Upper lobe of left lung (tissue), 6 donors: ENCODE measurements at regions not wholly inside any gene's neighbourhood (a gene's known extent, or its start where the extent isn't known, plus 50 kb on each side); places are given as distances from the start of the nearest gene placed in this dataset.

ENCODE experiments used
- ATAC-seq, 2 donors: fragments of 200-7000 bp; cut with Tn5 transposase; one replicate each; pipeline ENCODE4 v1.9.1; 2022; ENCODE audit warnings: mild to moderate bottlenecking in 2 of 2, moderate library complexity in 2 of 2; ENCODE audit not compliant: low FRiP score in 2 of 2
- DNase-seq, 2 donors: peaks; one replicate each; pipeline ENCODE4 v3.0.0-alpha.2; 2019 to 2020
- H3K27ac ChIP-seq, 4 donors: fragments of 200-600 bp; sonication (generic); one replicate each; pipeline ENCODE4 v1.5.1; 2016 to 2019
- H3K27me3 ChIP-seq, 4 donors: fragments of 200-600 bp; sonication (generic); one replicate each; pipeline ENCODE4 v1.5.1; 2017 to 2019
- H3K36me3 ChIP-seq, 4 donors: fragments of 200-600 bp; sonication (generic); one replicate each; pipeline ENCODE4 v1.5.1; 2016 to 2019
- H3K4me1 ChIP-seq, 4 donors: fragments of 200-600 bp; sonication (generic); one replicate each; pipeline ENCODE4 v1.5.1; 2018 to 2019
- H3K4me3 ChIP-seq, 4 donors: fragments of 200-600 bp; sonication (generic); one replicate each; pipeline ENCODE4 v1.5.1; 2017 to 2019; ENCODE audit warnings: mild to moderate bottlenecking in 2 of 4, moderate library complexity in 1 of 4
- H3K9me3 ChIP-seq, 4 donors: fragments of 200-600 bp; sonication (generic); one replicate each; pipeline ENCODE4 v1.5.1; 2018 to 2019
- EP300 ChIP-seq, 4 donors: sonication (generic); formaldehyde crosslinking; IDR thresholded peaks; one replicate each; pipeline ENCODE4 v1.5.1; 2017; ENCODE audit warnings: antibody characterized with exemption in 4 of 4, control low read depth in 2 of 4
- POLR2A ChIP-seq, 4 donors: fragments of 450-650 bp; IDR thresholded peaks; one replicate each; pipeline ENCODE4 v1.5.1; 2016 to 2017; ENCODE audit warnings: antibody characterized with exemption in 4 of 4, mild to moderate bottlenecking in 2 of 4
- POLR2AphosphoS5 ChIP-seq, 2 donors: sonication (generic); formaldehyde crosslinking; IDR thresholded peaks; one replicate each; pipeline ENCODE4 v1.5.1; 2017; ENCODE audit warnings: antibody characterized with exemption in 2 of 2
- WGBS, 2 donors: methylation state at CpG; one replicate each; pipeline ENCODE4 v1.1.5; 2017 to 2018; 5-methylcytosine and 5-hydroxymethylcytosine counted together
- TF ChIP-seq, protein P1 (sequence below), 6 experiments: fragments of 450-650 bp in 4 of 6; fragments of 200-600 bp in 2 of 6; sonication (generic) in 2 of 6; IDR thresholded peaks; one replicate each; pipeline ENCODE4 v1.5.1; 2016 to 2019; ENCODE audit warnings: antibody characterized with exemption in 6 of 6
- donor health status: DM: no; HTN: no; CAD: no; lungs with moderate emphysema.
- donor health status: DM: no; HTN: yes; CAD: no; lungs with severe emphysema.

GRCh38 chr2:16280081-16280480, 339.7 kb downstream of the MYCN start:
- Histone ChIP-seq H3K27me3 (no peaks in the 10 kb centered on the region), H3K36me3 (no peaks in the 10 kb centered on the region), H3K4me1 (no peaks in the 10 kb centered on the region), H3K9me3 (no peaks in the 10 kb centered on the region), H3K4me3 (no peak overlapping the region), H3K27ac (no peak overlapping the region)
- DNase-seq = no peak
- TF ChIP-seq, protein P1, sequence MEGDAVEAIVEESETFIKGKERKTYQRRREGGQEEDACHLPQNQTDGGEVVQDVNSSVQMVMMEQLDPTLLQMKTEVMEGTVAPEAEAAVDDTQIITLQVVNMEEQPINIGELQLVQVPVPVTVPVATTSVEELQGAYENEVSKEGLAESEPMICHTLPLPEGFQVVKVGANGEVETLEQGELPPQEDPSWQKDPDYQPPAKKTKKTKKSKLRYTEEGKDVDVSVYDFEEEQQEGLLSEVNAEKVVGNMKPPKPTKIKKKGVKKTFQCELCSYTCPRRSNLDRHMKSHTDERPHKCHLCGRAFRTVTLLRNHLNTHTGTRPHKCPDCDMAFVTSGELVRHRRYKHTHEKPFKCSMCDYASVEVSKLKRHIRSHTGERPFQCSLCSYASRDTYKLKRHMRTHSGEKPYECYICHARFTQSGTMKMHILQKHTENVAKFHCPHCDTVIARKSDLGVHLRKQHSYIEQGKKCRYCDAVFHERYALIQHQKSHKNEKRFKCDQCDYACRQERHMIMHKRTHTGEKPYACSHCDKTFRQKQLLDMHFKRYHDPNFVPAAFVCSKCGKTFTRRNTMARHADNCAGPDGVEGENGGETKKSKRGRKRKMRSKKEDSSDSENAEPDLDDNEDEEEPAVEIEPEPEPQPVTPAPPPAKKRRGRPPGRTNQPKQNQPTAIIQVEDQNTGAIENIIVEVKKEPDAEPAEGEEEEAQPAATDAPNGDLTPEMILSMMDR (IDR thresholded peaks at IDR 0.05) = no peak
- TF ChIP-seq POLR2AphosphoS5 (IDR thresholded peaks at IDR 0.05) = no peak
- no peak for TF ChIP-seq POLR2A (IDR thresholded peaks at IDR 0.05)
- TF ChIP-seq EP300 (IDR thresholded peaks at IDR 0.05) = no peak
- ATAC-seq = no peak
- WGBS, 2 donors = 87 to 92% methylated on average over 3 of the region's 3 CpGs

- 93 to 94% methylated on average over 4 of the region's 4 CpGs for whole genome bisulfite sequencing, 2 donors
- DNase-seq = no peak
- ATAC-seq = no peak
- Histone ChIP-seq H3K36me3 (no peaks in the 10 kb centered on the region), H3K4me3 (no peak overlapping the region), H3K9me3 (no peaks in the 10 kb centered on the region), H3K4me1 (no peaks in the 10 kb centered on the region), H3K27me3 (no peaks in the 10 kb centered on the region), H3K27ac (no peak overlapping the region)
- TF ChIP-seq, protein P1 (IDR thresholded peaks at IDR 0.05) = no peak
- TF ChIP-seq EP300 (IDR thresholded peaks at IDR 0.05) (no peak), POLR2AphosphoS5 (IDR thresholded peaks at IDR 0.05) (no peak), POLR2A (IDR thresholded peaks at IDR 0.05) (no peak)
Measured at GRCh38 chr2:16279641-16280040, 339.3 kb downstream of the MYCN start.

GRCh38 chr2:16279201-16279570, 338.8 kb downstream of the MYCN start:
- Histone ChIP-seq H3K4me1 (no peaks in the 10 kb centered on the region), H3K27me3 (no peaks in the 10 kb centered on the region), H3K4me3 (no peak overlapping the region), H3K27ac (no peak overlapping the region), H3K9me3 (no peaks in the 10 kb centered on the region), H3K36me3 (no peaks in the 10 kb centered on the region)
- DNase-seq = no peak
- ATAC-seq = no peak
- WGBS, 2 donors = 90 to 95% methylated on average over 4 of the region's 4 CpGs
- no peak for TF ChIP-seq POLR2AphosphoS5 (IDR thresholded peaks at IDR 0.05)
- no peak for TF ChIP-seq POLR2A (IDR thresholded peaks at IDR 0.05)

- Histone ChIP-seq H3K9me3 (no peaks in the 10 kb centered on the region), H3K27ac (no peak overlapping the region), H3K27me3 (no peaks in the 10 kb centered on the region), H3K36me3 (no peaks in the 10 kb centered on the region), H3K4me1 (no peaks in the 10 kb centered on the region), H3K4me3 (no peak overlapping the region)
- 86 to 91% methylated on average over 8 of the region's 8 CpGs for WGBS, 2 donors
- DNase-seq = no peak
- no peak for ATAC-seq
- TF ChIP-seq, protein P1 (IDR thresholded peaks at IDR 0.05) = no peak
- no peak for TF ChIP-seq POLR2A (IDR thresholded peaks at IDR 0.05)
- TF ChIP-seq EP300 (IDR thresholded peaks at IDR 0.05) = no peak
- no peak for TF ChIP-seq POLR2AphosphoS5 (IDR thresholded peaks at IDR 0.05)
Measured at GRCh38 chr2:16278421-16279200, 338.3 kb downstream of the MYCN start.

DNA sequence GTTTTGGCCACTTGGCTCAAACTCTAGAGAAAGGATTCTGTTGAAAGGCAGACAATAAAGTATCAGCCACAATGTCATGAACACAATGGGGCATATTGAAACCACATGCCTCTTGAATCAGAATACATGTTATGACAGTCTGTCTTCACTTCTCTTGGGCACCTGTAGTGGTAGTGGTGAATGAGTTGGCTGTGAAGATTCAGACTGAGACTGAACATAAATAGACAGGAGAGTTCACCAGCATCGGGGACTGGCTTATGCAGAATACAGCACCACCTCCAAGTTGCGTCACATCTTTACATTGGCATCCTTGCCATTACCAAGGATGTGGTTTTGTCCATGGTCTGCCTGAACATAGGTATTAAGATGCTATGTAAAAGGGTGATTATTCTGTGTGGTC, 336.8 kb downstream of the MYCN start:
- TF ChIP-seq, protein P1 (IDR thresholded peaks at IDR 0.05) = no peak
- no peak for TF ChIP-seq POLR2AphosphoS5 (IDR thresholded peaks at IDR 0.05)
- no peak for TF ChIP-seq POLR2A (IDR thresholded peaks at IDR 0.05)
- TF ChIP-seq EP300 (IDR thresholded peaks at IDR 0.05) = no peak
- Histone ChIP-seq H3K36me3 (no peaks in the 10 kb centered on the region), H3K4me3 (no peak overlapping the region), H3K4me1 (no peaks in the 10 kb centered on the region), H3K9me3 (no peaks in the 10 kb centered on the region), H3K27me3 (no peaks in the 10 kb centered on the region), H3K27ac (no peak overlapping the region)
- 65 to 71% methylated on average over 2 of the region's 2 CpGs for WGBS, 2 donors
- ATAC-seq = no peak
- no peak for DNase-seq
